ENCODE measurements at regions not wholly inside any gene's neighbourhood (a gene's known extent, or its start where the extent isn't known, plus 50 kb on each side); places are given as distances from the start of the nearest gene placed in this dataset.

DNA sequence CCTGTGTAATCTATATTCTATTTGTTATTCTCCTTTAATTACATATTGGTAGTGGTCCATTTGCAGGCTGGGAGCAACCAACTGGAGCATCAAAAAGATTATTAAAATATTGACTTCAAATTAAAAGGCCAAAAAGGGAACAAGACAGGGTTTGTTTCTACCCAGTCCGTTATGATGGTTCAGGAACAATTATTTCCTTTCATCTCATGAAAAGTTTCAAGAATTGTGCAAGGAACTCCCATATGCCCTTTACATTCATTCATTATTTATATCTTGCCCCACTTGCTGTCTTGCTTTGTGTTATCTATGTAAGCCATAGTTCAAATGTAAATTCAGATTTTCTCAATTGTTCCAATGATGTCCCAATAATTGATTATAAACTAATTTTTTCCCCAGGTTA is 58.7 kb upstream of the TLE1 start:
- TF ChIP-seq TAF1 (IDR thresholded peaks at IDR 0.05; ENCODE audit: borderline replicate concordance, insufficient read depth, low read length) (no peak), POLR2AphosphoS5 (IDR thresholded peaks at IDR 0.05; ENCODE audit: low read depth, low read length) (no peak), SIN3A (IDR thresholded peaks at IDR 0.05; ENCODE audit: borderline replicate concordance, insufficient read depth, low read length) (no peak), FOXP2 (optimal IDR thresholded peaks at IDR 0.05; ENCODE audit: borderline replicate concordance, extremely low read depth, extremely low read length, insufficient read depth) (no peak)
- TF ChIP-seq, protein P1, sequence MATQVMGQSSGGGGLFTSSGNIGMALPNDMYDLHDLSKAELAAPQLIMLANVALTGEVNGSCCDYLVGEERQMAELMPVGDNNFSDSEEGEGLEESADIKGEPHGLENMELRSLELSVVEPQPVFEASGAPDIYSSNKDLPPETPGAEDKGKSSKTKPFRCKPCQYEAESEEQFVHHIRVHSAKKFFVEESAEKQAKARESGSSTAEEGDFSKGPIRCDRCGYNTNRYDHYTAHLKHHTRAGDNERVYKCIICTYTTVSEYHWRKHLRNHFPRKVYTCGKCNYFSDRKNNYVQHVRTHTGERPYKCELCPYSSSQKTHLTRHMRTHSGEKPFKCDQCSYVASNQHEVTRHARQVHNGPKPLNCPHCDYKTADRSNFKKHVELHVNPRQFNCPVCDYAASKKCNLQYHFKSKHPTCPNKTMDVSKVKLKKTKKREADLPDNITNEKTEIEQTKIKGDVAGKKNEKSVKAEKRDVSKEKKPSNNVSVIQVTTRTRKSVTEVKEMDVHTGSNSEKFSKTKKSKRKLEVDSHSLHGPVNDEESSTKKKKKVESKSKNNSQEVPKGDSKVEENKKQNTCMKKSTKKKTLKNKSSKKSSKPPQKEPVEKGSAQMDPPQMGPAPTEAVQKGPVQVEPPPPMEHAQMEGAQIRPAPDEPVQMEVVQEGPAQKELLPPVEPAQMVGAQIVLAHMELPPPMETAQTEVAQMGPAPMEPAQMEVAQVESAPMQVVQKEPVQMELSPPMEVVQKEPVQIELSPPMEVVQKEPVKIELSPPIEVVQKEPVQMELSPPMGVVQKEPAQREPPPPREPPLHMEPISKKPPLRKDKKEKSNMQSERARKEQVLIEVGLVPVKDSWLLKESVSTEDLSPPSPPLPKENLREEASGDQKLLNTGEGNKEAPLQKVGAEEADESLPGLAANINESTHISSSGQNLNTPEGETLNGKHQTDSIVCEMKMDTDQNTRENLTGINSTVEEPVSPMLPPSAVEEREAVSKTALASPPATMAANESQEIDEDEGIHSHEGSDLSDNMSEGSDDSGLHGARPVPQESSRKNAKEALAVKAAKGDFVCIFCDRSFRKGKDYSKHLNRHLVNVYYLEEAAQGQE (IDR thresholded peaks at IDR 0.05; ENCODE audit: insufficient read depth in 1 of 2, low read depth in 2 of 2, low read length in 2 of 2), result no peak
